Esophagus squamous epithelium (tissue), 4 donors: ENCODE measurements at regions not wholly inside any gene's neighbourhood (a gene's known extent, or its start where the extent isn't known, plus 50 kb on each side); places are given as distances from the start of the nearest gene placed in this dataset.

ENCODE experiments used
- CTCF ChIP-seq, 6 experiments: fragments of 450-650 bp in 4 of 6; fragments of 200-600 bp in 2 of 6; sonication (generic) in 2 of 6; IDR thresholded peaks; one replicate each; pipeline ENCODE4 v1.5.1; 2016 to 2019; ENCODE audit warnings: antibody characterized with exemption in 6 of 6, mild to moderate bottlenecking in 4 of 6, moderate library complexity in 4 of 6
- POLR2A ChIP-seq, 4 donors: fragments of 450-650 bp; IDR thresholded peaks; one replicate each; pipeline ENCODE4 v1.6.1; 2017; ENCODE audit warnings: antibody characterized with exemption in 4 of 4, mild to moderate bottlenecking in 4 of 4, moderate library complexity in 3 of 4

GRCh38 chr13:76091076-76091475 lies 454.9 kb downstream of the LMO7 start:
- TF ChIP-seq CTCF (IDR thresholded peaks at IDR 0.05), result no peak
- TF ChIP-seq POLR2A (IDR thresholded peaks at IDR 0.05), result no peak
